Lung (tissue), 11 donors: ENCODE measurements at regions not wholly inside any gene's neighbourhood (a gene's known extent, or its start where the extent isn't known, plus 50 kb on each side); places are given as distances from the start of the nearest gene placed in this dataset.

Source experiments
- ATAC-seq: fragments of 200-7000 bp; cut with Tn5 transposase; one replicate; pipeline ENCODE4 v1.9.1; 2020; ENCODE audit warnings: moderate number of reproducible peaks; ENCODE audit not compliant: insufficient read depth, low FRiP score
- DNase-seq, 3 donors: peaks; one replicate each; pipeline ENCODE4 v3.0.0-alpha.2; 2013 to 2017
- H3K27ac ChIP-seq, 2 donors: one replicate each; pipeline ENCODE4 v1.5.1; 2013; ENCODE audit warnings: mild to moderate bottlenecking in 2 of 2, moderate library complexity in 2 of 2, control low read depth in 1 of 2, inconsistent platforms in 1 of 2, low read depth in 1 of 2, low read length in 1 of 2
- H3K27me3 ChIP-seq, 3 donors: one replicate each; pipeline ENCODE4 v1.5.1; 2013; ENCODE audit warnings: low read length in 2 of 3; ENCODE audit not compliant: control insufficient read depth in 3 of 3, insufficient read depth in 3 of 3
- H3K36me3 ChIP-seq, 4 donors: one replicate each; pipeline ENCODE4 v1.5.1; 2013; ENCODE audit warnings: low read length in 4 of 4, mild to moderate bottlenecking in 1 of 4, moderate library complexity in 1 of 4; ENCODE audit not compliant: control insufficient read depth in 4 of 4, insufficient read depth in 4 of 4
- H3K4me1 ChIP-seq, 5 donors: one replicate each; pipeline ENCODE4 v1.5.1; 2013; ENCODE audit warnings: low read length in 5 of 5, mild to moderate bottlenecking in 2 of 5, moderate library complexity in 1 of 5; ENCODE audit not compliant: control insufficient read depth in 5 of 5, insufficient read depth in 5 of 5
- H3K4me3 ChIP-seq: one replicate; pipeline ENCODE4 v1.5.1; 2013; ENCODE audit warnings: mild to moderate bottlenecking, control low read depth, moderate library complexity
- H3K9ac ChIP-seq, 2 donors: one replicate each; pipeline ENCODE4 v1.5.1; 2013; ENCODE audit warnings: low read length in 2 of 2, control low read depth in 1 of 2; ENCODE audit not compliant: insufficient read depth in 1 of 2
- H3K9me3 ChIP-seq, 4 donors: one replicate each; pipeline ENCODE4 v1.5.1; 2013; ENCODE audit warnings: low read length in 3 of 4, mild to moderate bottlenecking in 1 of 4, moderate library complexity in 1 of 4; ENCODE audit not compliant: control insufficient read depth in 4 of 4, insufficient read depth in 3 of 4
- WGBS, 2 donors: extraction: QIAGEN DNeasy Blood & Tissue Kit; methylation state at CpG; one replicate each; pipeline ENCODE4 v1.1.7; 2013; 5-methylcytosine and 5-hydroxymethylcytosine counted together
- TF ChIP-seq, protein P1 (sequence below): IDR thresholded peaks from 2 replicates; pipeline ENCODE4 v1.5.1; 2012; ENCODE audit warnings: mild to moderate bottlenecking; ENCODE audit errors: control extremely low read depth, extremely low read depth
- donor health status: control.
- donor health status: control.
- donor health status: Bipolar disorder and iron deficiency.
- donor health status: healthy.
- donor health status: DM: yes; HTN: yes; CAD: no.

DNA sequence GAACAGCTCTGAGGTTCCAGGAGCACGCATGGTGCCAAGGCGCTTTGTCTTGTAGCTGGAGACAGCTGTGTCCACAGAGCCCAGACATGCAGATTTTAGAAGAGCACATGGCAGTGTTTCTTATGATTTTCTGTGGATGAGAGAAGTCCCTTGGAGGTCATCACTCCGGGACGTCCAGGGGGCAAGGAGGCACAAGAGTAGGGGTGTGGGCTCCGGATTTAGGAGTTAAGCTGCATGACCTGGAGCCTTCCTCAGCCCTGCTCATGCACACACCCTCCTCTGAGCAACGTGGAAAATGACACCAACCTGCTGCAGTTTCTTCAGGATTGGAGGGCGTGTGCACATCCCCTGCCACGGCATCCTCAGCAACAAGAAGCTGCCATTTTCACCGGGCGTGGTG lies 1286.7 kb downstream of the TBC1D22A start:
- H3K36me3 ChIP-seq = no peaks in the 10 kb centered on the region
- DNase-seq (no peak), ATAC-seq (no peak)
- H3K27me3 ChIP-seq = peaks cover 0 to 2% (median 0%) of the 10 kb centered on the region in 3 donors
- no peak overlapping the region for H3K4me3 ChIP-seq
- H3K27ac ChIP-seq = no peak overlapping the region
- TF ChIP-seq, protein P1, sequence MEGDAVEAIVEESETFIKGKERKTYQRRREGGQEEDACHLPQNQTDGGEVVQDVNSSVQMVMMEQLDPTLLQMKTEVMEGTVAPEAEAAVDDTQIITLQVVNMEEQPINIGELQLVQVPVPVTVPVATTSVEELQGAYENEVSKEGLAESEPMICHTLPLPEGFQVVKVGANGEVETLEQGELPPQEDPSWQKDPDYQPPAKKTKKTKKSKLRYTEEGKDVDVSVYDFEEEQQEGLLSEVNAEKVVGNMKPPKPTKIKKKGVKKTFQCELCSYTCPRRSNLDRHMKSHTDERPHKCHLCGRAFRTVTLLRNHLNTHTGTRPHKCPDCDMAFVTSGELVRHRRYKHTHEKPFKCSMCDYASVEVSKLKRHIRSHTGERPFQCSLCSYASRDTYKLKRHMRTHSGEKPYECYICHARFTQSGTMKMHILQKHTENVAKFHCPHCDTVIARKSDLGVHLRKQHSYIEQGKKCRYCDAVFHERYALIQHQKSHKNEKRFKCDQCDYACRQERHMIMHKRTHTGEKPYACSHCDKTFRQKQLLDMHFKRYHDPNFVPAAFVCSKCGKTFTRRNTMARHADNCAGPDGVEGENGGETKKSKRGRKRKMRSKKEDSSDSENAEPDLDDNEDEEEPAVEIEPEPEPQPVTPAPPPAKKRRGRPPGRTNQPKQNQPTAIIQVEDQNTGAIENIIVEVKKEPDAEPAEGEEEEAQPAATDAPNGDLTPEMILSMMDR = no peak
- H3K9me3 ChIP-seq = no peaks in the 10 kb centered on the region
- H3K9ac ChIP-seq = no peak overlapping the region
- WGBS, 2 donors = 75 to 86% methylated on average over 10 of the region's 10 CpGs
- H3K4me1 ChIP-seq = no peaks in the 10 kb centered on the region

DNA sequence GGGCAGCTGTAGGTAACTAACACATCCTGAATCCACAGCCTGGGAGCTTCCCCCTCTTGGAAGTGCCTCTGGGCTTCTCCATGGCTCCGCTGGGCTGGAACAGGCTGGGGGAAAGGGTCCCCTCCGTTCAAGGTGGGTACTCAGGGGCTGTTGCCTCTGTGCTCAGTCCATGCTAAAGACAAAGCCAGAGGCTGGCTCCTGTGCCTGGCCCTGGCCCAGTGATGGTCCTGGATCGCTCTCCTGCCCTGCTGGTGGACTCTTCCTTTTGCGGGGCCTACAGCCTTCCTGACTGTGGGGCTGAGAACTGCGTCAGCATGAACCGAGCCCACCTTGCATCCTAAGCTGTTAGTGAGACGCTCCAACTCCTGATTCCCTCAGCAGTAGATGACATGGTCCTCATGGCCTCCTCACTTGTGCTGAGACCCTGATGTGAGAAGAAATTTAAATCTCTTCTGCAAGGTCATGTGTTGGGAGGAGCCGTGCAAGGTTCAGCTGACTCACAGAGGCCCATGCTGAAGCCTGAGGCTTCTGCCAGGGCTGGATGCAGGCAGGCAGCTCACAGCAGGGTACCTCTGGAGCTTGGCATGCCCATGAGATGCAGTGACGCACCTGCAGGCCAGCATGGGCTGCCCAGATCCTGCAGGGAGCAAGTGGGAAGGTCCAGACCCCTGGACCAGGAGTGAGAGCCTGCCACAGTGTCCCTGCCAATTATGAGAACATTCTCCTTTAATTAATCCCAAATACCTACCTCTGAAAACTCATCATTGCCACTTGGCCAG lies 1285.5 kb downstream of the TBC1D22A start:
- no peaks in the 10 kb centered on the region for H3K36me3 ChIP-seq
- no peak overlapping the region for H3K9ac ChIP-seq
- no peak for ATAC-seq
- no peaks in the 10 kb centered on the region for H3K4me1 ChIP-seq
- no peaks in the 10 kb centered on the region for H3K27me3 ChIP-seq
- DNase-seq = no peak
- no peaks in the 10 kb centered on the region for H3K9me3 ChIP-seq
- WGBS, 2 donors = 89 to 91% methylated on average over 9 of the region's 9 CpGs
- no peak overlapping the region for H3K4me3 ChIP-seq
- no peak overlapping the region for H3K27ac ChIP-seq
- TF ChIP-seq, protein P1 = no peak

DNA sequence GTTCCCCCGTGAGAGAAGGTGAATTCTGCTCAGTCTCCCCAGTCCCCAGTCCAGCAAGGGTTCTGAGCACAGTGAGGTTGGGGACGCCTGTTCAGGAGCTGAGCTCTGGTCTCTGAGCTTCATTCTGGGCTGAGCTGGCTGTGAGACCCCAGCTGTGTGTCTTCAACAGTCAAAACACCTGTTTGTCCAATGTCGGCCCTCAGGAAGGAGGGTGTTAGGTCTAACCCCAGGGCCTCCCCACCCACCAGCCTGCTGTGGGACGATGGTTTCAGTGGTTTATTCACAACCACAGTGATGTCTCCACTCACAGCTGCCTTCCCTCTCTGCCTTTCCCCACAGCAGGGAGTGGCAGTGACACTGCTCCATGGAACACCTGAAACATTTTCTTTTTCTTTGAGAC lies 1282.9 kb downstream of the TBC1D22A start:
- TF ChIP-seq, protein P1 = no peak
- DNase-seq (no peak), ATAC-seq (no peak)
- H3K27ac ChIP-seq = no peak overlapping the region
- 52 to 53% methylated on average over 4 of the region's 4 CpGs for WGBS, 2 donors
- H3K4me3 ChIP-seq = no peak overlapping the region
- H3K27me3 ChIP-seq = no peaks in the 10 kb centered on the region
- no peaks in the 10 kb centered on the region for H3K4me1 ChIP-seq
- H3K9ac ChIP-seq = no peak overlapping the region
- H3K36me3 ChIP-seq = no peaks in the 10 kb centered on the region
- no peaks in the 10 kb centered on the region for H3K9me3 ChIP-seq
